Smooth muscle cell (in vitro differentiated cells): ENCODE measurements at regions not wholly inside any gene's neighbourhood (a gene's known extent, or its start where the extent isn't known, plus 50 kb on each side); places are given as distances from the start of the nearest gene placed in this dataset.

Experiments used
- DNase-seq: peaks from one replicate; lab custom pipeline; 2025; ENCODE audit not compliant: unreplicated experiment; lab: John Stamatoyannopoulos, UW
- H2AFZ ChIP-seq: fragments of 200-600 bp; sonication (generic); 2 replicates; pipeline ENCODE4 v1.6.0; 2016; ENCODE audit warnings: antibody characterized with exemption, low read depth, mild to moderate bottlenecking
- H3F3A ChIP-seq: fragments of 200-600 bp; sonication (generic); 2 replicates; pipeline ENCODE4 v1.6.0; 2017; ENCODE audit warnings: antibody characterized with exemption, low read depth
- H3K27ac ChIP-seq: fragments of 200-600 bp; sonication (generic); 2 replicates; pipeline ENCODE4 v1.5.1; 2016; ENCODE audit warnings: low read depth, mild to moderate bottlenecking
- H3K27me3 ChIP-seq: fragments of 200-600 bp; sonication (generic); 2 replicates; pipeline ENCODE4 v1.6.1; 2016; ENCODE audit warnings: low read depth, mild to moderate bottlenecking
- H3K36me3 ChIP-seq: fragments of 200-600 bp; sonication (generic); 2 replicates; pipeline ENCODE4 v1.5.1; 2016; ENCODE audit warnings: low read depth
- H3K4me1 ChIP-seq: fragments of 200-600 bp; sonication (generic); 2 replicates; pipeline ENCODE4 v1.5.1; 2016; ENCODE audit warnings: low read depth
- H3K4me2 ChIP-seq: fragments of 200-600 bp; sonication (generic); 2 replicates; pipeline ENCODE4 v1.6.0; 2016; ENCODE audit warnings: mild to moderate bottlenecking
- H3K4me3 ChIP-seq: fragments of 200-600 bp; sonication (generic); 2 replicates; pipeline ENCODE4 v1.5.1; 2016; ENCODE audit warnings: mild to moderate bottlenecking
- H3K79me2 ChIP-seq: fragments of 200-600 bp; sonication (generic); 2 replicates; pipeline ENCODE4 v1.6.0; 2016; ENCODE audit warnings: low read depth, mild to moderate bottlenecking
- H3K9ac ChIP-seq: fragments of 200-600 bp; sonication (generic); 2 replicates; pipeline ENCODE4 v1.6.0; 2016; ENCODE audit warnings: low read depth
- H3K9me3 ChIP-seq: fragments of 200-600 bp; sonication (generic); replicated peaks from 2 replicates; pipeline ENCODE4 v1.5.1; 2016; ENCODE audit warnings: low read depth
- H4K20me1 ChIP-seq: fragments of 200-600 bp; sonication (generic); 2 replicates; pipeline ENCODE4 v1.6.0; 2016; ENCODE audit warnings: low read depth
- WGBS: methylation state at CpG from one replicate; pipeline ENCODE4 v1.1.7; 2016; ENCODE audit warnings: low lambda C conversion rate; 5-methylcytosine and 5-hydroxymethylcytosine counted together
- TF ChIP-seq, protein P1 (sequence below): fragments of 200-600 bp; sonication (generic); IDR thresholded peaks from 2 replicates; pipeline ENCODE4 v1.5.1; 2017; ENCODE audit warnings: borderline replicate concordance, mild to moderate bottlenecking, antibody characterized with exemption; ENCODE audit not compliant: insufficient read depth, poor library complexity, severe bottlenecking

DNA sequence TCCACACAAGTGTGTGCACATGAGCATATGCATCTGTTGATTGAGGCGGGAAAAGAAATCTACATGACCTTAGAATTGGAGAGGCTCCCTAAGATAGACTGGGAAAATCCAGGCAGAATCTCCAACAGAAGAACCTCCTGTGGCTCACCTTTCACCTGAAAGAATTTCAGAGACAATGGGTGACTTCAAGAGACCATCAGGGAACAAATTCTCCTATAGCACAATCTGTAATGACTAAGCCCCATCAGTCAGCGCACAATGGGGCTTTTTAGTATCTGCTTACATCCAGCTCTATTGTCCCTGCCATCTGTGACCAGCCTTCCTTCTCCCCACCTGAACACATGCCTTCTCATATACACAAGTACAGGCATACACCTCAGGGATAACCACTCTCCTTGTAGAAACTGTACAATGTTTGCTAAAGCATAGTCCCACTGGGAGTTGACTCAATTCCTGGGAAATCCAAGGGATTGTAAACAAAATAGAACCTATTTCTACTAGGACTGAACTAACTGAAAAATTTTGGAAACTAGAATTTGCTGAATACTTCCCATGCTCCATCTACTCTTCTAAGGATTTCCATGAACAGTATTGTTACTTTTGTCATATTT lies 150.8 kb upstream of the STXBP5 start:
- H3K4me3 ChIP-seq, result no peak overlapping the region
- H3K9me3 ChIP-seq, result no peaks in the 10 kb centered on the region
- no peaks in the 10 kb centered on the region for H4K20me1 ChIP-seq
- H3K4me1 ChIP-seq, result no peaks in the 10 kb centered on the region
- no peaks in the 10 kb centered on the region for H3K36me3 ChIP-seq
- H2AFZ ChIP-seq, result no peak overlapping the region
- no peak for DNase-seq
- no peak overlapping the region for H3K4me2 ChIP-seq
- no peaks in the 10 kb centered on the region for H3K27me3 ChIP-seq
- no peak overlapping the region for H3K27ac ChIP-seq
- no peaks in the 10 kb centered on the region for H3F3A ChIP-seq
- WGBS, result 90% methylated on average over 2 of the region's 2 CpGs
- H3K9ac ChIP-seq, result no peak overlapping the region
- TF ChIP-seq, protein P1, sequence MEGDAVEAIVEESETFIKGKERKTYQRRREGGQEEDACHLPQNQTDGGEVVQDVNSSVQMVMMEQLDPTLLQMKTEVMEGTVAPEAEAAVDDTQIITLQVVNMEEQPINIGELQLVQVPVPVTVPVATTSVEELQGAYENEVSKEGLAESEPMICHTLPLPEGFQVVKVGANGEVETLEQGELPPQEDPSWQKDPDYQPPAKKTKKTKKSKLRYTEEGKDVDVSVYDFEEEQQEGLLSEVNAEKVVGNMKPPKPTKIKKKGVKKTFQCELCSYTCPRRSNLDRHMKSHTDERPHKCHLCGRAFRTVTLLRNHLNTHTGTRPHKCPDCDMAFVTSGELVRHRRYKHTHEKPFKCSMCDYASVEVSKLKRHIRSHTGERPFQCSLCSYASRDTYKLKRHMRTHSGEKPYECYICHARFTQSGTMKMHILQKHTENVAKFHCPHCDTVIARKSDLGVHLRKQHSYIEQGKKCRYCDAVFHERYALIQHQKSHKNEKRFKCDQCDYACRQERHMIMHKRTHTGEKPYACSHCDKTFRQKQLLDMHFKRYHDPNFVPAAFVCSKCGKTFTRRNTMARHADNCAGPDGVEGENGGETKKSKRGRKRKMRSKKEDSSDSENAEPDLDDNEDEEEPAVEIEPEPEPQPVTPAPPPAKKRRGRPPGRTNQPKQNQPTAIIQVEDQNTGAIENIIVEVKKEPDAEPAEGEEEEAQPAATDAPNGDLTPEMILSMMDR, result no peak
- no peaks in the 10 kb centered on the region for H3K79me2 ChIP-seq

DNA sequence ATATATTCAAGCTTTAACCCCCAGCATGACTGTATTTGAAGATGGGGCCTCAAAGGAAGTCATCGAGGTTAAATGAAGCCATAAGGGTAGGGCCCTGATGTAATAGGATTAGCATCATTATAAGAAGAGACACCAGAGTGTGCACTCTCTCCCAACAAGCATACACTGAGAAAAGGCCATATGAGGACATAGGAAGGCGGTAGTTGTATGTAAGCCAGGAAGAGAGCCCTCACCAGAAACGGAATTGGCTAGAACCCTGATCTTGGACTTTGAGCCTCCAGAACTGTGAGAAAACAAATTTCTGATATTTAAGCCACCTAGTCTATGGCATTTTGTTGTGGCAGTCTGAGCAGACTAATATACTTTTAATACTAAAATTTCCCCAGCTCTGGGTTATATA lies 150.1 kb upstream of the STXBP5 start:
- Histone ChIP-seq H3K9me3 (no peaks in the 10 kb centered on the region), H3K4me1 (no peaks in the 10 kb centered on the region), H3K4me3 (no peak overlapping the region), H3K36me3 (no peaks in the 10 kb centered on the region), H3K27me3 (no peaks in the 10 kb centered on the region), H2AFZ (no peak overlapping the region), H3K4me2 (no peak overlapping the region), H4K20me1 (no peaks in the 10 kb centered on the region), H3K27ac (no peak overlapping the region), H3K79me2 (no peaks in the 10 kb centered on the region), H3K9ac (no peak overlapping the region), H3F3A (no peaks in the 10 kb centered on the region)
- 93% methylated on average over 3 of the region's 3 CpGs for WGBS
- TF ChIP-seq, protein P1, result no peak
- no peak for DNase-seq

DNA sequence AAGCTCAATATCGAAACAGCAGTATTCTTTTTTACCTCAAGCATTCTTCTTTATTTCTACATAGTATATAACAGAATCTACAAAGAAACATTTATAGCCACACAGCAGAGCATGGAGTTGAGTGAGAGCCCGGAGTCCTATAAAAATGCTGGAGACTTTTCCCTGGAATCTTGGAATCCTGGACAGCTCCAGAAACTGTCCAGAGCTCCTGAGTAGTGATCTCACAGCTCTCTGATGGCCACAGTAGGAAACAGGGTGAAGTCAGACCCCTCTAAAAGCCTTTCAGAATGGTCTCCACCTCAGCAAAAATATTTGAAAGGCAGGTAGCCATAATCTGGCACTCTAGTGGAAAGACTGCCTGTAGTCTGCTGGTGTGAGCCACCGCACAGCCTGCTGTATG lies 149.3 kb upstream of the STXBP5 start:
- DNase-seq, result no peak
- H3K27ac ChIP-seq, result no peak overlapping the region
- no peaks in the 10 kb centered on the region for H3K9me3 ChIP-seq
- H3K4me1 ChIP-seq, result no peaks in the 10 kb centered on the region
- TF ChIP-seq, protein P1, result no peak
- H3K9ac ChIP-seq, result no peak overlapping the region
- H2AFZ ChIP-seq, result no peak overlapping the region
- H4K20me1 ChIP-seq, result no peaks in the 10 kb centered on the region
- no peaks in the 10 kb centered on the region for H3K36me3 ChIP-seq
- H3K27me3 ChIP-seq, result no peaks in the 10 kb centered on the region
- 69% methylated on average over 3 of the region's 3 CpGs for WGBS
- H3K4me3 ChIP-seq, result no peak overlapping the region
- no peaks in the 10 kb centered on the region for H3F3A ChIP-seq
- H3K79me2 ChIP-seq, result no peaks in the 10 kb centered on the region
- no peak overlapping the region for H3K4me2 ChIP-seq

DNA sequence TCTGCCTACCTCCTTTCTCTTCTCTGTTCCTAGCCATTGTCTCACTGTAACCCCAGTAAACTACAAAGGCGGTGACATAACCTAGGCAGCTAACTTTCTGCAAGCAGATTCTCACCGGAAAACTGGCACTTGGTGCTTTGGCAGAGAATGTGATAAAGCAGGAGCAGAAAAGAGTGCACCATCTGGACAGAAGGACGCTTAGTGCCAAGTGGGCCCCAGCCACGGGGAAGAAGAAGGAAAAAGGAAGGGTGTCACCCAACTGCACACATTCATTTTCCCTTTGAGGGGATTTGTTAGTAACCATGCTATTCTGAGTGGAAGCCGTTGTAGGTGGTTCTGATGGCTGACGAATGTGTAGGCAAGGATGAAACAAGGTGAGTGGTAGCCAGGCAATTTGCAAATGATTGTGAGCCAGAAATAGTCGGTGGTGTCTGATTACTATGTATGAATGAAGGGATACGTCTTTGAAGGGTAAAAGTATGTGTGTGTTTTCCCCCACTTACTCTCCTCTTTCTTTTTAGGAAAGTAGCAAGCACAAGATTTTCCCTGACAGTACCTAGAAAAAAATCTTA lies 148.3 kb upstream of the STXBP5 start:
- WGBS, result 80% methylated on average over 8 of the region's 8 CpGs
- no peaks in the 10 kb centered on the region for H3F3A ChIP-seq
- no peaks in the 10 kb centered on the region for H4K20me1 ChIP-seq
- TF ChIP-seq, protein P1, result no peak
- no peak overlapping the region for H3K27ac ChIP-seq
- DNase-seq, result no peak
- H3K4me1 ChIP-seq, result no peaks in the 10 kb centered on the region
- no peak overlapping the region for H3K4me3 ChIP-seq
- H3K9me3 ChIP-seq, result no peaks in the 10 kb centered on the region
- no peak overlapping the region for H3K4me2 ChIP-seq
- H3K9ac ChIP-seq, result no peak overlapping the region
- H3K79me2 ChIP-seq, result no peaks in the 10 kb centered on the region
- H3K36me3 ChIP-seq, result no peaks in the 10 kb centered on the region
- H2AFZ ChIP-seq, result no peak overlapping the region
- H3K27me3 ChIP-seq, result no peaks in the 10 kb centered on the region
